SK-N-SH (cell line): ENCODE measurements at regions not wholly inside any gene's neighbourhood (a gene's known extent, or its start where the extent isn't known, plus 50 kb on each side); places are given as distances from the start of the nearest gene placed in this dataset.

Source experiments
- CTCF ChIA-PET: fragments of 300-600, 350-600 bp; formaldehyde crosslinking; extraction: SDS; loops from one replicate; lab custom pipeline; 2021; lab: Yijun Ruan, JAX
- POLR2A ChIA-PET: fragments of 350-600 bp; sonication (Branson Sonifier 250); formaldehyde crosslinking; extraction: SDS; loops from one replicate; lab custom pipeline; 2020; ENCODE audit warnings: antibody characterized with exemption, inconsistent platforms; lab: Yijun Ruan, JAX
- DNase-seq: peaks from one replicate; pipeline ENCODE4 v3.0.0; 2012
- H2AFZ ChIP-seq: fragments of 200-600 bp; sonication (generic); 2 replicates; pipeline ENCODE4 v1.8.1; 2016; ENCODE audit warnings: antibody characterized with exemption, mild to moderate bottlenecking, low read depth
- H3F3A ChIP-seq: fragments of 200-600 bp; sonication (generic); replicated peaks from 2 replicates; pipeline ENCODE3; 2016; ENCODE audit warnings: antibody characterized with exemption, mild to moderate bottlenecking; ENCODE audit not compliant: insufficient read depth
- H3K27ac ChIP-seq, 2 experiments: fragments of 200-500 bp in 1 of 2; fragments of 200-600 bp in 1 of 2; sonication (Bioruptor generic) in 1 of 2; sonication (generic), shearing (Covaris generic) in 1 of 2; 2 replicates each; pipeline versions ENCODE4 v1.5.1 to v1.6.1; 2014 to 2016; ENCODE audit warnings: low read depth in 2 of 2, inconsistent platforms in 1 of 2, low read length in 1 of 2, mild to moderate bottlenecking in 1 of 2, mixed read lengths in 1 of 2
- H3K27me3 ChIP-seq: fragments of 200-600 bp; sonication (generic), shearing (Covaris generic); 2 replicates; pipeline ENCODE4 v1.6.1; 2016; ENCODE audit warnings: mixed run types; ENCODE audit not compliant: insufficient read depth
- H3K36me3 ChIP-seq, 2 experiments: fragments of 200-500 bp in 1 of 2; fragments of 200-600 bp in 1 of 2; sonication (Bioruptor generic) in 1 of 2; sonication (generic) in 1 of 2; replicated peaks in 1 of 2; 2 replicates each; pipeline versions ENCODE3 to v1.5.1; 2014 to 2016; ENCODE audit warnings: low read length in 1 of 2, mild to moderate bottlenecking in 1 of 2; ENCODE audit not compliant: insufficient read depth in 2 of 2, control insufficient read depth in 1 of 2
- H3K4me1 ChIP-seq, 2 experiments: fragments of 200-500 bp in 1 of 2; fragments of 200-600 bp in 1 of 2; sonication (Bioruptor generic) in 1 of 2; sonication (generic), shearing (Covaris generic) in 1 of 2; 2 replicates each; pipeline versions ENCODE4 v1.5.1 to v1.6.1; 2014 to 2016; ENCODE audit warnings: low read depth in 1 of 2, low read length in 1 of 2, mixed run types in 1 of 2; ENCODE audit not compliant: insufficient read depth in 2 of 2, control insufficient read depth in 1 of 2
- H3K4me2 ChIP-seq: fragments of 200-600 bp; sonication (generic), shearing (Covaris generic); 2 replicates; pipeline ENCODE4 v1.6.1; 2017; ENCODE audit warnings: mixed run types
- H3K4me3 ChIP-seq, 2 experiments: fragments of 200-500 bp in 1 of 2; fragments of 200-600 bp in 1 of 2; sonication (Bioruptor generic) in 1 of 2; sonication (generic), shearing (Covaris generic) in 1 of 2; 2 replicates each; pipeline versions ENCODE4 v1.5.1 to v1.8.1; 2014 to 2016; ENCODE audit warnings: low read depth in 2 of 2, inconsistent platforms in 1 of 2, low read length in 1 of 2, mild to moderate bottlenecking in 1 of 2, mixed read lengths in 1 of 2, moderate library complexity in 1 of 2
- H3K79me2 ChIP-seq: fragments of 200-600 bp; sonication (generic); 2 replicates; pipeline ENCODE4 v1.8.1; 2017; ENCODE audit warnings: mild to moderate bottlenecking; ENCODE audit not compliant: insufficient read depth
- H3K9ac ChIP-seq: fragments of 200-600 bp; sonication (generic); 2 replicates; pipeline ENCODE4 v1.6.1; 2017; ENCODE audit warnings: mixed run types
- H3K9me2 ChIP-seq: fragments of 200-600 bp; sonication (generic); 2 replicates; pipeline ENCODE4 v1.6.1; 2017; ENCODE audit warnings: mixed run types
- H3K9me3 ChIP-seq: fragments of 200-600 bp; sonication (generic); 2 replicates; pipeline ENCODE4 v1.6.1; 2017; ENCODE audit warnings: mixed run types, mild to moderate bottlenecking, moderate library complexity
- H4K20me1 ChIP-seq: fragments of 200-600 bp; sonication (generic); 2 replicates; pipeline ENCODE4 v1.6.1; 2017; ENCODE audit warnings: mild to moderate bottlenecking, mixed run types; ENCODE audit not compliant: insufficient read depth
- ELF1 ChIP-seq: IDR thresholded peaks from 2 replicates; pipeline ENCODE4 v1.4.0; 2012
- EZH2phosphoT487 ChIP-seq: fragments of 200-600 bp; sonication (generic); IDR thresholded peaks from 2 replicates; pipeline ENCODE4 v1.6.1; 2017; ENCODE audit warnings: low read depth, mixed run types, mild to moderate bottlenecking, antibody characterized with exemption, moderate library complexity, borderline replicate concordance
- FOXM1 ChIP-seq: IDR thresholded peaks from 2 replicates; pipeline ENCODE4 v1.4.0; 2012; ENCODE audit warnings: low read depth, mild to moderate bottlenecking
- GABPA ChIP-seq: IDR thresholded peaks from 2 replicates; pipeline ENCODE4 v1.4.0; 2012; ENCODE audit warnings: low read depth, mild to moderate bottlenecking
- GATA2 ChIP-seq: sonication (generic); formaldehyde crosslinking; IDR thresholded peaks from 2 replicates; pipeline ENCODE4 v1.5.0; 2020; ENCODE audit warnings: mild to moderate bottlenecking, missing genetic modification reagents
- IRF3 ChIP-seq: fragments of 150-350 bp; IDR thresholded peaks from 2 replicates; pipeline ENCODE4 v1.6.1; 2016; ENCODE audit warnings: mild to moderate bottlenecking, low read depth, low read length
- MXI1 ChIP-seq: IDR thresholded peaks from 2 replicates; pipeline ENCODE4 v1.6.1; 2012; ENCODE audit warnings: mild to moderate bottlenecking, low read depth, low read length, improper control_type of control experiment
- NRF1 ChIP-seq: IDR thresholded peaks from 2 replicates; pipeline ENCODE4 v1.6.1; 2012; ENCODE audit warnings: low read depth, mild to moderate bottlenecking, low read length
- RCOR1 ChIP-seq: fragments of 150-350 bp; IDR thresholded peaks from 2 replicates; pipeline ENCODE4 v1.6.1; 2017; ENCODE audit warnings: antibody characterized with exemption, low read length
- RFX5 ChIP-seq: IDR thresholded peaks from 2 replicates; pipeline ENCODE4 v1.6.1; 2012; ENCODE audit warnings: mild to moderate bottlenecking, improper control_type of control experiment, low read length
- RXRA ChIP-seq: IDR thresholded peaks from 2 replicates; pipeline ENCODE4 v1.4.0; 2012; ENCODE audit warnings: low read depth, mild to moderate bottlenecking, borderline replicate concordance
- SMC3 ChIP-seq: IDR thresholded peaks from 2 replicates; pipeline ENCODE4 v1.6.1; 2012; ENCODE audit warnings: low read depth, low read length, improper control_type of control experiment
- TAF1 ChIP-seq: IDR thresholded peaks from 2 replicates; pipeline ENCODE4 v1.6.1; 2012; ENCODE audit warnings: low read depth, mild to moderate bottlenecking, low read length, moderate library complexity, borderline replicate concordance
- TCF12 ChIP-seq: IDR thresholded peaks from 2 replicates; pipeline ENCODE4 v1.4.0; 2012
- YY1 ChIP-seq: IDR thresholded peaks from 2 replicates; pipeline ENCODE4 v1.4.0; 2012; ENCODE audit warnings: low read depth, mild to moderate bottlenecking
- WGBS: methylation state at CpG from one replicate; pipeline ENCODE4 v1.1.6; 2017; ENCODE audit warnings: low lambda C conversion rate; 5-methylcytosine and 5-hydroxymethylcytosine counted together
- TF ChIP-seq, protein P1 (sequence below): IDR thresholded peaks from 2 replicates; pipeline ENCODE4 v1.6.1; 2012; ENCODE audit warnings: mild to moderate bottlenecking, low read depth, low read length, moderate library complexity
- TF ChIP-seq, protein P2 (sequence below): fragments of 200-600 bp; sonication (generic); IDR thresholded peaks from 2 replicates; pipeline ENCODE4 v1.6.1; 2017; ENCODE audit warnings: antibody characterized with exemption, mild to moderate bottlenecking, moderate library complexity

DNA sequence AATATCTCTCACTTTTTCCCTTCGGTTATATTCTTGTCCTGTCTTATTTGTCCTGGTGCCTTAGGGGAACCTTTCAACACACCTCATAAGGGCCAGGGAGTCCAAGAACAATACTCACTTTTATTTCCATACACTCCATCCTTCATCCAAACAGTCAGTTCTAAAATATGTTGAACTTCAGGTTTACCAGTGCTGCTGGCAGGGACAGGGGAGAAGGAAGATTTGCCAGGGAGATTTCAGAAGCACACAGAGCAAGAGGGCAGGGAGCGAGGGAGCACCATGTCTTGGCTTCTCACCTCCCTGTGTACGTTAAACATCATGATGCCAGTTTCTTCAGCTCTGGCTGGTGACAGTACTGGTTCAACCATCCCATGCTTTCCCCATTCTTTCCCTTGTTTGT is 631.1 kb upstream of the FAT1 start:
- no peak overlapping the region for H3K4me2 ChIP-seq
- no peaks in the 10 kb centered on the region for H3K9me2 ChIP-seq
- H4K20me1 ChIP-seq = no peaks in the 10 kb centered on the region
- WGBS = 18% methylated on average over 3 of the region's 3 CpGs
- TF ChIP-seq RFX5 = no peak
- TF ChIP-seq, protein P1, sequence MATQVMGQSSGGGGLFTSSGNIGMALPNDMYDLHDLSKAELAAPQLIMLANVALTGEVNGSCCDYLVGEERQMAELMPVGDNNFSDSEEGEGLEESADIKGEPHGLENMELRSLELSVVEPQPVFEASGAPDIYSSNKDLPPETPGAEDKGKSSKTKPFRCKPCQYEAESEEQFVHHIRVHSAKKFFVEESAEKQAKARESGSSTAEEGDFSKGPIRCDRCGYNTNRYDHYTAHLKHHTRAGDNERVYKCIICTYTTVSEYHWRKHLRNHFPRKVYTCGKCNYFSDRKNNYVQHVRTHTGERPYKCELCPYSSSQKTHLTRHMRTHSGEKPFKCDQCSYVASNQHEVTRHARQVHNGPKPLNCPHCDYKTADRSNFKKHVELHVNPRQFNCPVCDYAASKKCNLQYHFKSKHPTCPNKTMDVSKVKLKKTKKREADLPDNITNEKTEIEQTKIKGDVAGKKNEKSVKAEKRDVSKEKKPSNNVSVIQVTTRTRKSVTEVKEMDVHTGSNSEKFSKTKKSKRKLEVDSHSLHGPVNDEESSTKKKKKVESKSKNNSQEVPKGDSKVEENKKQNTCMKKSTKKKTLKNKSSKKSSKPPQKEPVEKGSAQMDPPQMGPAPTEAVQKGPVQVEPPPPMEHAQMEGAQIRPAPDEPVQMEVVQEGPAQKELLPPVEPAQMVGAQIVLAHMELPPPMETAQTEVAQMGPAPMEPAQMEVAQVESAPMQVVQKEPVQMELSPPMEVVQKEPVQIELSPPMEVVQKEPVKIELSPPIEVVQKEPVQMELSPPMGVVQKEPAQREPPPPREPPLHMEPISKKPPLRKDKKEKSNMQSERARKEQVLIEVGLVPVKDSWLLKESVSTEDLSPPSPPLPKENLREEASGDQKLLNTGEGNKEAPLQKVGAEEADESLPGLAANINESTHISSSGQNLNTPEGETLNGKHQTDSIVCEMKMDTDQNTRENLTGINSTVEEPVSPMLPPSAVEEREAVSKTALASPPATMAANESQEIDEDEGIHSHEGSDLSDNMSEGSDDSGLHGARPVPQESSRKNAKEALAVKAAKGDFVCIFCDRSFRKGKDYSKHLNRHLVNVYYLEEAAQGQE = no peak
- TF ChIP-seq YY1 = no peak
- TF ChIP-seq SMC3 = no peak
- TF ChIP-seq FOXM1 = no peak
- no peak for TF ChIP-seq TAF1
- TF ChIP-seq, protein P2, sequence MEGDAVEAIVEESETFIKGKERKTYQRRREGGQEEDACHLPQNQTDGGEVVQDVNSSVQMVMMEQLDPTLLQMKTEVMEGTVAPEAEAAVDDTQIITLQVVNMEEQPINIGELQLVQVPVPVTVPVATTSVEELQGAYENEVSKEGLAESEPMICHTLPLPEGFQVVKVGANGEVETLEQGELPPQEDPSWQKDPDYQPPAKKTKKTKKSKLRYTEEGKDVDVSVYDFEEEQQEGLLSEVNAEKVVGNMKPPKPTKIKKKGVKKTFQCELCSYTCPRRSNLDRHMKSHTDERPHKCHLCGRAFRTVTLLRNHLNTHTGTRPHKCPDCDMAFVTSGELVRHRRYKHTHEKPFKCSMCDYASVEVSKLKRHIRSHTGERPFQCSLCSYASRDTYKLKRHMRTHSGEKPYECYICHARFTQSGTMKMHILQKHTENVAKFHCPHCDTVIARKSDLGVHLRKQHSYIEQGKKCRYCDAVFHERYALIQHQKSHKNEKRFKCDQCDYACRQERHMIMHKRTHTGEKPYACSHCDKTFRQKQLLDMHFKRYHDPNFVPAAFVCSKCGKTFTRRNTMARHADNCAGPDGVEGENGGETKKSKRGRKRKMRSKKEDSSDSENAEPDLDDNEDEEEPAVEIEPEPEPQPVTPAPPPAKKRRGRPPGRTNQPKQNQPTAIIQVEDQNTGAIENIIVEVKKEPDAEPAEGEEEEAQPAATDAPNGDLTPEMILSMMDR = no peak
- no peak for TF ChIP-seq RCOR1
- no peak for TF ChIP-seq ELF1
- no peak for TF ChIP-seq TCF12
- no peak for TF ChIP-seq NRF1
- TF ChIP-seq GABPA = no peak
- no peak for TF ChIP-seq EZH2phosphoT487
- TF ChIP-seq IRF3 = no peak
- no peak for TF ChIP-seq GATA2 (CRISPR knock-in tag)
- no peak for TF ChIP-seq RXRA
- no peak for TF ChIP-seq MXI1
- no peak overlapping the region for H3K9ac ChIP-seq
- no peak overlapping the region for H3K27ac ChIP-seq
- H3K36me3 ChIP-seq = no peaks in the 10 kb centered on the region
- DNase-seq = no peak
- no peaks in the 10 kb centered on the region for H3K79me2 ChIP-seq
- no peak overlapping the region for H3K4me3 ChIP-seq
- H3F3A ChIP-seq = no peaks in the 10 kb centered on the region
- no peaks in the 10 kb centered on the region for H3K27me3 ChIP-seq
- no peak overlapping the region for H2AFZ ChIP-seq
- no peaks in the 10 kb centered on the region for H3K9me3 ChIP-seq
- ChIA-PET CTCF (no interaction called here), POLR2A (no interaction called here)
- no peaks in the 10 kb centered on the region for H3K4me1 ChIP-seq
